ENCODE measurements at regions not wholly inside any gene's neighbourhood (a gene's known extent, or its start where the extent isn't known, plus 50 kb on each side); places are given as distances from the start of the nearest gene placed in this dataset.

GRCh38 chr7:124516911-124517310 lies 248.7 kb downstream of the GPR37 start:
- no peaks in the 10 kb centered on the region for H3K36me3 ChIP-seq
- H3K4me1 ChIP-seq: no peaks in the 10 kb centered on the region
- H3K27me3 ChIP-seq: no peaks in the 10 kb centered on the region
- H3K9me3 ChIP-seq: no peaks in the 10 kb centered on the region
- H3K4me3 ChIP-seq: no peak overlapping the region
- no peak overlapping the region for H3K4me2 ChIP-seq
- no peak overlapping the region for H3K9ac ChIP-seq
- no peak overlapping the region for H3K27ac ChIP-seq
- no peak for TF ChIP-seq Cebpa-rat (IDR thresholded peaks at IDR 0.05)
- H4K20me1 ChIP-seq: no peaks in the 10 kb centered on the region

- TF ChIP-seq Cebpa-rat (IDR thresholded peaks at IDR 0.05): no peak
- no peaks in the 10 kb centered on the region for H3K36me3 ChIP-seq
- no peaks in the 10 kb centered on the region for H3K4me1 ChIP-seq
Measured at GRCh38 chr7:124515106-124515830, 250.3 kb downstream of the GPR37 start.

GRCh38 chr7:124514471-124514870 lies 251.1 kb downstream of the GPR37 start:
- Histone ChIP-seq H3K27me3 (no peaks in the 10 kb centered on the region), H3K4me3 (no peak overlapping the region), H3K4me2 (no peak overlapping the region), H3K4me1 (no peaks in the 10 kb centered on the region), H3K36me3 (no peaks in the 10 kb centered on the region), H4K20me1 (no peaks in the 10 kb centered on the region), H3K9ac (no peak overlapping the region), H3K9me3 (no peaks in the 10 kb centered on the region), H3K27ac (no peak overlapping the region)
- no peak for TF ChIP-seq Cebpa-rat (IDR thresholded peaks at IDR 0.05)

More at GRCh38 chr7:124515106-124515830, 250.3 kb downstream of the GPR37 start:
- no peak overlapping the region for H3K27ac ChIP-seq
- H3K9me3 ChIP-seq: no peaks in the 10 kb centered on the region
- no peaks in the 10 kb centered on the region for H3K27me3 ChIP-seq
- H3K4me3 ChIP-seq: no peak overlapping the region
- H3K9ac ChIP-seq: no peak overlapping the region
- H4K20me1 ChIP-seq: no peaks in the 10 kb centered on the region
- H3K4me2 ChIP-seq: no peak overlapping the region

GRCh38 chr7:124497176-124497575 lies 268.4 kb downstream of the GPR37 start:
- H3K36me3 ChIP-seq: no peaks in the 10 kb centered on the region
- TF ChIP-seq Cebpa-rat (IDR thresholded peaks at IDR 0.05): no peak
- no peak overlapping the region for H3K4me3 ChIP-seq
- no peaks in the 10 kb centered on the region for H3K4me1 ChIP-seq
- no peaks in the 10 kb centered on the region for H3K9me3 ChIP-seq
- H3K4me2 ChIP-seq: no peak overlapping the region
- H4K20me1 ChIP-seq: no peaks in the 10 kb centered on the region
- H3K27ac ChIP-seq: no peak overlapping the region
- H3K27me3 ChIP-seq: no peaks in the 10 kb centered on the region
- no peak overlapping the region for H3K9ac ChIP-seq

GRCh38 chr7:124489925-124490324 lies 275.7 kb downstream of the GPR37 start:
- TF ChIP-seq Cebpa-rat (IDR thresholded peaks at IDR 0.05): no peak
- no peak overlapping the region for H3K27ac ChIP-seq
- H3K27me3 ChIP-seq: no peaks in the 10 kb centered on the region
- no peaks in the 10 kb centered on the region for H3K4me1 ChIP-seq
- H3K4me2 ChIP-seq: no peak overlapping the region
- no peak overlapping the region for H3K4me3 ChIP-seq
- H3K9me3 ChIP-seq: no peaks in the 10 kb centered on the region
- no peak overlapping the region for H3K9ac ChIP-seq
- no peaks in the 10 kb centered on the region for H4K20me1 ChIP-seq
- no peaks in the 10 kb centered on the region for H3K36me3 ChIP-seq

GRCh38 chr7:124489082-124489819 lies 276.3 kb downstream of the GPR37 start:
- H3K4me2 ChIP-seq: no peak overlapping the region
- H3K9ac ChIP-seq: no peak overlapping the region
- no peaks in the 10 kb centered on the region for H3K9me3 ChIP-seq
- H3K27me3 ChIP-seq: no peaks in the 10 kb centered on the region
- TF ChIP-seq Cebpa-rat (IDR thresholded peaks at IDR 0.05): no peak
- no peak overlapping the region for H3K27ac ChIP-seq
- H3K4me3 ChIP-seq: no peak overlapping the region
- H4K20me1 ChIP-seq: no peaks in the 10 kb centered on the region
- no peaks in the 10 kb centered on the region for H3K4me1 ChIP-seq
- H3K36me3 ChIP-seq: no peaks in the 10 kb centered on the region

GRCh38 chr7:124482229-124482628 lies 283.4 kb downstream of the GPR37 start:
- Histone ChIP-seq H4K20me1 (no peaks in the 10 kb centered on the region), H3K4me3 (no peak overlapping the region), H3K9ac (no peak overlapping the region), H3K9me3 (no peaks in the 10 kb centered on the region), H3K36me3 (no peaks in the 10 kb centered on the region), H3K4me2 (no peak overlapping the region), H3K27ac (no peak overlapping the region), H3K27me3 (no peaks in the 10 kb centered on the region), H3K4me1 (no peaks in the 10 kb centered on the region)
- no peak for TF ChIP-seq Cebpa-rat (IDR thresholded peaks at IDR 0.05)

GRCh38 chr7:124480821-124481290 lies 284.7 kb downstream of the GPR37 start:
- Histone ChIP-seq H3K4me3 (no peak overlapping the region), H3K9me3 (no peaks in the 10 kb centered on the region), H3K4me1 (no peaks in the 10 kb centered on the region), H3K27ac (no peak overlapping the region), H4K20me1 (no peaks in the 10 kb centered on the region), H3K9ac (no peak overlapping the region), H3K27me3 (no peaks in the 10 kb centered on the region), H3K36me3 (no peaks in the 10 kb centered on the region), H3K4me2 (no peak overlapping the region)
- no peak for TF ChIP-seq Cebpa-rat (IDR thresholded peaks at IDR 0.05)

GRCh38 chr7:124480036-124480820 lies 285.4 kb downstream of the GPR37 start:
- no peak overlapping the region for H3K9ac ChIP-seq
- H3K36me3 ChIP-seq: no peaks in the 10 kb centered on the region
- no peak for TF ChIP-seq Cebpa-rat (IDR thresholded peaks at IDR 0.05)
- no peaks in the 10 kb centered on the region for H3K27me3 ChIP-seq
- H3K27ac ChIP-seq: no peak overlapping the region
- no peak overlapping the region for H3K4me3 ChIP-seq
- no peaks in the 10 kb centered on the region for H3K4me1 ChIP-seq
- no peak overlapping the region for H3K4me2 ChIP-seq
- H3K9me3 ChIP-seq: no peaks in the 10 kb centered on the region
- no peaks in the 10 kb centered on the region for H4K20me1 ChIP-seq

GRCh38 chr7:124462249-124462648 lies 303.3 kb downstream of the GPR37 start:
- H3K36me3 ChIP-seq: no peaks in the 10 kb centered on the region
- TF ChIP-seq Cebpa-rat (IDR thresholded peaks at IDR 0.05): no peak
- H4K20me1 ChIP-seq: no peaks in the 10 kb centered on the region
- no peaks in the 10 kb centered on the region for H3K9me3 ChIP-seq
- H3K27me3 ChIP-seq: no peaks in the 10 kb centered on the region
- H3K27ac ChIP-seq: no peak overlapping the region
- H3K9ac ChIP-seq: no peak overlapping the region
- H3K4me2 ChIP-seq: no peak overlapping the region
- no peak overlapping the region for H3K4me3 ChIP-seq
- H3K4me1 ChIP-seq: no peaks in the 10 kb centered on the region

Measured in BLaER1 (cell line).